GM12878 (cell line): ENCODE measurements at regions not wholly inside any gene's neighbourhood (a gene's known extent, or its start where the extent isn't known, plus 50 kb on each side); places are given as distances from the start of the nearest gene placed in this dataset.

Source experiments
- ATAC-seq: fragments of 200-7000 bp; cut with Tn5 transposase; 3 replicates; pipeline ENCODE4 v1.9.1; 2020; ENCODE audit warnings: mild to moderate bottlenecking, moderate library complexity
- BruUV-seq: library from RNA; stranded (reverse); fragments of 400-500 nt; replicated peaks from 2 replicates; lab custom pipeline; 2021; lab: Mats Ljungman, UMichigan
- CTCF ChIA-PET: fragments of 300-600 bp; sonication (Branson Sonifier 250); formaldehyde crosslinking; extraction: SDS; loops from one replicate; lab custom pipeline; 2021; ENCODE audit warnings: inconsistent platforms; lab: Yijun Ruan, JAX
- POLR2A ChIA-PET: fragments of 350-600 bp; formaldehyde crosslinking; extraction: SDS; loops from one replicate; lab custom pipeline; 2021; ENCODE audit warnings: inconsistent platforms; lab: Charles Lee
- RAD21 ChIA-PET: fragments of 300-600 bp; sonication (Branson Sonifier 250); formaldehyde crosslinking; loops from one replicate; lab custom pipeline; 2023; ENCODE audit warnings: antibody characterized with exemption; ENCODE audit not compliant: unreplicated experiment; lab: Charles Lee
- SMC1A ChIA-PET: fragments of 300-600 bp; sonication (Branson Sonifier 250); formaldehyde crosslinking; loops from one replicate; lab custom pipeline; 2023; ENCODE audit not compliant: unreplicated experiment, uncharacterized antibody; lab: Charles Lee
- DNase-seq: peaks from one replicate; pipeline ENCODE4 v3.0.0-alpha.2; 2011; ENCODE audit warnings: low read depth, low spot score
- FAIRE-seq: peaks from 3 replicates; lab custom pipeline; 2011; peaks lifted over from hg19 to GRCh38; lab: Jason Lieb, UNC
- H2AFZ ChIP-seq: 2 replicates; pipeline ENCODE4 v1.6.0; 2011; ENCODE audit warnings: low read depth, low read length, control low read depth; ENCODE audit not compliant: control insufficient read depth
- H3K27ac ChIP-seq: 2 replicates; pipeline ENCODE4 v1.5.1; 2011; ENCODE audit warnings: control low read depth; ENCODE audit not compliant: control insufficient read depth, insufficient read depth
- H3K27me3 ChIP-seq, 2 experiments: replicated peaks in 1 of 2; 2 replicates each; pipeline versions ENCODE4 v1.6.0 to v1.6.1; 2011; ENCODE audit warnings: low read length in 1 of 2; ENCODE audit not compliant: control insufficient read depth in 2 of 2, insufficient read depth in 2 of 2
- H3K36me3 ChIP-seq, 2 experiments: 2 replicates each; pipeline ENCODE4 v1.5.1; 2011; ENCODE audit warnings: low read length in 1 of 2; ENCODE audit not compliant: control insufficient read depth in 2 of 2, insufficient read depth in 2 of 2
- H3K4me1 ChIP-seq: 2 replicates; pipeline ENCODE4 v1.6.1; 2011; ENCODE audit warnings: mild to moderate bottlenecking, low read length, moderate library complexity, mixed read lengths; ENCODE audit not compliant: control insufficient read depth, insufficient read depth
- H3K4me2 ChIP-seq: 2 replicates; pipeline ENCODE4 v1.6.0; 2011; ENCODE audit warnings: control low read depth; ENCODE audit not compliant: control insufficient read depth, insufficient read depth
- H3K4me3 ChIP-seq: fragments of 200-600 bp; sonication (generic); 2 replicates; pipeline ENCODE4 v1.5.1; 2016
- H3K79me2 ChIP-seq: 2 replicates; pipeline ENCODE4 v1.6.0; 2011; ENCODE audit warnings: low read length; ENCODE audit not compliant: control insufficient read depth, insufficient read depth
- H3K9ac ChIP-seq: 2 replicates; pipeline ENCODE4 v1.8.0; 2011; ENCODE audit warnings: low read length, control low read depth, mixed read lengths; ENCODE audit not compliant: control insufficient read depth, insufficient read depth
- H3K9me3 ChIP-seq: replicated peaks from 3 replicates; pipeline ENCODE4 v1.5.1; 2011; ENCODE audit warnings: mild to moderate bottlenecking, low read length; ENCODE audit not compliant: control insufficient read depth, insufficient read depth
- H4K20me1 ChIP-seq: 2 replicates; pipeline ENCODE4 v1.6.0; 2011; ENCODE audit not compliant: control insufficient read depth, insufficient read depth
- BACH1 ChIP-seq: fragments of 450-650 bp; IDR thresholded peaks from 2 replicates; pipeline ENCODE4 v1.6.1; 2017; ENCODE audit warnings: mild to moderate bottlenecking, borderline replicate concordance
- BCL11A ChIP-seq: IDR thresholded peaks from 2 replicates; pipeline ENCODE4 v1.6.1; 2011; ENCODE audit warnings: low read depth, low read length
- CBX3 ChIP-seq: fragments of 200-600 bp; sonication (generic); IDR thresholded peaks from 2 replicates; pipeline ENCODE4 v1.6.1; 2016; ENCODE audit warnings: low read depth, borderline replicate concordance
- EGR1 ChIP-seq, 2 experiments: IDR thresholded peaks; 1 replicate in 1 of 2; 2 replicates in 1 of 2; pipeline ENCODE4 v1.6.1; 2011 to 2012; ENCODE audit warnings: low read depth in 2 of 2, low read length in 2 of 2, borderline replicate concordance in 1 of 2, mild to moderate bottlenecking in 1 of 2, moderate library complexity in 1 of 2
- ETV6 ChIP-seq, 2 experiments: fragments of 450-650 bp in 1 of 2; IDR thresholded peaks in 1 of 2; conservative IDR thresholded peaks in 1 of 2; 2 replicates each; pipeline ENCODE4 v1.6.1; 2014; ENCODE audit warnings: antibody characterized with exemption in 1 of 2, borderline replicate concordance in 1 of 2, low read depth in 1 of 2, mild to moderate bottlenecking in 1 of 2, moderate library complexity in 1 of 2
- MEF2A ChIP-seq: IDR thresholded peaks from 2 replicates; pipeline ENCODE4 v1.6.1; 2011; ENCODE audit warnings: low read depth, mild to moderate bottlenecking, low read length, moderate library complexity; ENCODE audit not compliant: insufficient read depth
- MTA2 ChIP-seq: fragments of 450-650 bp; IDR thresholded peaks from 2 replicates; pipeline ENCODE4 v1.6.1; 2016; ENCODE audit warnings: low read depth, mild to moderate bottlenecking, moderate library complexity
- MYC ChIP-seq: IDR thresholded peaks from 2 replicates; pipeline ENCODE4 v1.6.1; 2011; ENCODE audit warnings: mild to moderate bottlenecking, low read length, moderate library complexity, inconsistent platforms; ENCODE audit not compliant: insufficient read depth, insufficient replicate concordance, insufficient read length, severe bottlenecking
- NR2F1 ChIP-seq: fragments of 450-650 bp; conservative IDR thresholded peaks from 2 replicates; pipeline ENCODE4 v1.6.1; 2017; ENCODE audit warnings: mild to moderate bottlenecking
- NRF1 ChIP-seq: conservative IDR thresholded peaks from 2 replicates; pipeline ENCODE4 v1.6.1; 2011; ENCODE audit warnings: mild to moderate bottlenecking, low read depth, low read length, improper control_type of control experiment
- POLR2A ChIP-seq: IDR thresholded peaks from 2 replicates; pipeline ENCODE4 v1.6.1; 2011; ENCODE audit warnings: low read depth, mild to moderate bottlenecking, low read length
- RUNX3 ChIP-seq: IDR thresholded peaks from 2 replicates; pipeline ENCODE4 v1.6.1; 2012; ENCODE audit warnings: low read length, inconsistent platforms
- SIN3A ChIP-seq: IDR thresholded peaks from 2 replicates; pipeline ENCODE4 v1.6.1; 2012; ENCODE audit warnings: low read depth, low read length, improper control_type of control experiment
- SMAD1 ChIP-seq: fragments of 450-650 bp; IDR thresholded peaks from 2 replicates; pipeline ENCODE4 v1.6.1; 2018; ENCODE audit warnings: mild to moderate bottlenecking, low read depth; ENCODE audit not compliant: partially characterized antibody
- SPI1 ChIP-seq: IDR thresholded peaks from 2 replicates; pipeline ENCODE4 v1.6.1; 2011; ENCODE audit warnings: low read depth, mild to moderate bottlenecking, low read length, moderate library complexity, borderline replicate concordance; ENCODE audit not compliant: insufficient read depth
- SUZ12 ChIP-seq: fragments of 200-600 bp; sonication (generic); IDR thresholded peaks from one replicate; pipeline ENCODE4 v1.6.1; 2018; ENCODE audit warnings: antibody characterized with exemption, mild to moderate bottlenecking; ENCODE audit not compliant: unreplicated experiment
- TARDBP ChIP-seq: IDR thresholded peaks from 2 replicates; pipeline ENCODE4 v1.6.1; 2016; ENCODE audit warnings: borderline replicate concordance
- ZSCAN29 ChIP-seq: fragments of 450-650 bp; IDR thresholded peaks from 2 replicates; pipeline ENCODE4 v1.6.1; 2017; ENCODE audit warnings: mild to moderate bottlenecking, moderate library complexity
- WGBS: methylation state at CpG from one replicate; pipeline ENCODE4 v1.1.6; 2016; ENCODE audit warnings: low lambda C conversion rate; ENCODE audit not compliant: insufficient replicate concordance, insufficient coverage; ENCODE audit errors: missing lambda C conversion rate; 5-methylcytosine and 5-hydroxymethylcytosine counted together
- in situ Hi-C: fragments of 300-500 bp; cut with MboI; formaldehyde crosslinking; loops from 9 replicates; pipeline ENCODE4 v1.14.3; 2018; ENCODE audit warnings: mixed read lengths
- intact Hi-C: fragments of 100-400 bp; cut with micrococcal nuclease; formaldehyde crosslinking; loops from one replicate; pipeline ENCODE4 v1.14.2; 2022; ENCODE audit not compliant: unreplicated experiment
- TF ChIP-seq, protein P1 (sequence below): fragments of 450-650 bp; IDR thresholded peaks from 2 replicates; pipeline ENCODE4 v1.6.1; 2016; ENCODE audit warnings: mild to moderate bottlenecking

DNA sequence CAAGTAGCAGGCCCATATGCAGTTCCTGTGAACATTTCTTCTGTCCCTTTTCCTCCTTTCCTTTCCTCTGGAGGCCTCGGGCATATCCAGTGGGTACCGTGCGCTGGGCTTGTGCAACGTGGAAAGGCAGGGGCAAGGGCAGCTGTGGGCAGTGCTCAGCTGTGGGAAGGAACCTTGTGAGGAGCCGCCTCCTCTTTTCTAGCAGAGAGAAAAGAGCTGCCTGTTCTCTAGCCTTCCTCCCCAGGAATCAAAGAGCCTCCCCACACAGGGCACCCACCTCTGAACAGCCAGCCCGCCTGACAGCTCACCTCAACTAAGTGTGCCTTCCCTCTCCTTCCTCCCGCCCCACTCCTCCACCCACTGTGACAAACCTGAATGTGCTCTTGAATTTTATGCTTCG lies 143.3 kb upstream of the HDDC2 start:
- no peak overlapping the region for H3K4me2 ChIP-seq
- in situ Hi-C loops (no loop called here), intact Hi-C loops (no loop called here)
- H3K4me1 ChIP-seq = no peaks in the 10 kb centered on the region
- ATAC-seq (no peak), FAIRE-seq (no peak), DNase-seq (no peak)
- 35% methylated on average over 8 of the region's 8 CpGs for WGBS
- TF ChIP-seq TARDBP (no peak), RUNX3 (no peak)
- H2AFZ ChIP-seq = no peak overlapping the region
- ChIA-PET RAD21 (no interaction called here), CTCF (no interaction called here), SMC1A (no interaction called here), POLR2A (no interaction called here)
- H3K79me2 ChIP-seq = no peaks in the 10 kb centered on the region
- no TSS peak for BruUV-seq
- H3K27ac ChIP-seq = no peak overlapping the region
- no peak overlapping the region for H3K9ac ChIP-seq
- H3K36me3 ChIP-seq = no peaks in the 10 kb centered on the region
- no peaks in the 10 kb centered on the region; a peak in 2 of 4 replicates for H3K27me3 ChIP-seq
- no peaks in the 10 kb centered on the region for H4K20me1 ChIP-seq
- H3K4me3 ChIP-seq = no peak overlapping the region
- H3K9me3 ChIP-seq = no peaks in the 10 kb centered on the region

DNA sequence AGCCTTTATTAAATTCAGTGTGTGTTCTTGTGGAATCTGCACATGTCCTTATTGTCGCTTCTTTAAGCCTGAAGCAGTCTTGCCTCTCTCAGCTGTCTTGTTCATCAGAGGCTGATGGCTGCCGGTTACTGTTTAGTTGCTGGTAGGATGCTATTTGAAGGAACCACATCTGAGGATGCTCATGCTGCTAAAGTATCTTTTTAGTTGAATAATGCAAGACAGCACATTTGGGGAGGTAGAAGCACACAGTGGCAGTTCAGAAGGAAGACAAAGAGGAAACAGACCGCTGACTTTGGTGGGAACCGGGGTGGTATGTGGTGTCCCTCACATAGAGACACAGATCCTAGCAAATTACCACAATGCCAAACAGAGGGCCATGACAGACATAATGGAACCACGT lies 144.2 kb upstream of the HDDC2 start:
- H3K79me2 ChIP-seq = no peaks in the 10 kb centered on the region
- no peaks in the 10 kb centered on the region; a peak in 2 of 4 replicates for H3K27me3 ChIP-seq
- intact Hi-C loops = no loop called here
- no TSS peak for BruUV-seq
- no peak overlapping the region for H3K9ac ChIP-seq
- in situ Hi-C loops = no loop called here
- SMC1A ChIA-PET = no interaction called here
- RAD21 ChIA-PET = no interaction called here
- DNase-seq = no peak
- no peak overlapping the region for H3K4me2 ChIP-seq
- no peaks in the 10 kb centered on the region for H4K20me1 ChIP-seq
- H3K4me1 ChIP-seq = no peaks in the 10 kb centered on the region
- ATAC-seq = no peak
- H2AFZ ChIP-seq = no peak overlapping the region
- H3K36me3 ChIP-seq = no peaks in the 10 kb centered on the region
- no peak overlapping the region for H3K27ac ChIP-seq
- H3K4me3 ChIP-seq = no peak overlapping the region
- POLR2A ChIA-PET = no interaction called here
- WGBS = 17% methylated on average over 5 of the region's 5 CpGs
- no peaks in the 10 kb centered on the region for H3K9me3 ChIP-seq
- TF ChIP-seq CBX3 = no peak
- TF ChIP-seq BCL11A = no peak
- TF ChIP-seq SPI1 = no peak
- TF ChIP-seq ETV6 (conservative IDR thresholded peaks at IDR 0.05 in 1 of 2, IDR thresholded peaks at IDR 0.05 in 1 of 2; ENCODE audit: borderline replicate concordance in 1 of 2, low read depth in 1 of 2) = no peak
- TF ChIP-seq, protein P1, sequence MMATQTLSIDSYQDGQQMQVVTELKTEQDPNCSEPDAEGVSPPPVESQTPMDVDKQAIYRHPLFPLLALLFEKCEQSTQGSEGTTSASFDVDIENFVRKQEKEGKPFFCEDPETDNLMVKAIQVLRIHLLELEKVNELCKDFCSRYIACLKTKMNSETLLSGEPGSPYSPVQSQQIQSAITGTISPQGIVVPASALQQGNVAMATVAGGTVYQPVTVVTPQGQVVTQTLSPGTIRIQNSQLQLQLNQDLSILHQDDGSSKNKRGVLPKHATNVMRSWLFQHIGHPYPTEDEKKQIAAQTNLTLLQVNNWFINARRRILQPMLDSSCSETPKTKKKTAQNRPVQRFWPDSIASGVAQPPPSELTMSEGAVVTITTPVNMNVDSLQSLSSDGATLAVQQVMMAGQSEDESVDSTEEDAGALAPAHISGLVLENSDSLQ = no peak
- no peak for TF ChIP-seq SIN3A
- no peak for TF ChIP-seq ZSCAN29
- TF ChIP-seq SMAD1 = no peak
- no peak for TF ChIP-seq BACH1
- no peak for TF ChIP-seq MYC
- no peak for TF ChIP-seq NR2F1
- no peak for TF ChIP-seq MEF2A
- TF ChIP-seq NRF1 = no peak
- no peak for TF ChIP-seq MTA2
- TF ChIP-seq EGR1 (IDR thresholded peaks at IDR 0.05; ENCODE audit: borderline replicate concordance in 1 of 2, low read depth in 2 of 2, low read length in 2 of 2) = no peak
- no peak for TF ChIP-seq POLR2A
- TF ChIP-seq SUZ12 = no peak
- no peak for FAIRE-seq
- CTCF ChIA-PET = no interaction called here
